ENCODE measurements at regions not wholly inside any gene's neighbourhood (a gene's known extent, or its start where the extent isn't known, plus 50 kb on each side); places are given as distances from the start of the nearest gene placed in this dataset.
"Not testable (repeated sequence)": the region's sequence is repeated elsewhere in the genome, so short reads cannot be mapped to it uniquely, and the experiment has no call there.

DNA sequence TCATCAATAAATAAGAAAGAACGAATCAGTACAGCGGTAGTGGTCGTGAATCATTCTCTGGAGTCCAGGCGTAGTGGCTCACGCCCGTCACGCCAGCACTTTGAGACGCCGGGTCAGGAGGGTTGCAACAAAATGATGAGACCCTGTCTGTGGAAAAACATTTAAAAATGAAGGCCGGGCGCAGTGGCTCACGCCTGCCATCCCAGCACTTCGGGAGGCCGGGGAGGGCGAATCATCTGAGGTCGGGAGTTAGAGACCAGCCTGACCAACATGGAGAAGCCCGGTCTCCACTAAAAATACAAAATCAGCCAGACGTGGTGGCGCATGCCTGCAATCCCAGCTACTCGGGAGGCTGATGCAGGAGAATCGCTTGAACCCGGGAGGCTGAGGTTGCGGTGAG lies 111.8 kb upstream of the ANKRD30BL start:
- not testable (repeated sequence) for DNase-seq

DNA sequence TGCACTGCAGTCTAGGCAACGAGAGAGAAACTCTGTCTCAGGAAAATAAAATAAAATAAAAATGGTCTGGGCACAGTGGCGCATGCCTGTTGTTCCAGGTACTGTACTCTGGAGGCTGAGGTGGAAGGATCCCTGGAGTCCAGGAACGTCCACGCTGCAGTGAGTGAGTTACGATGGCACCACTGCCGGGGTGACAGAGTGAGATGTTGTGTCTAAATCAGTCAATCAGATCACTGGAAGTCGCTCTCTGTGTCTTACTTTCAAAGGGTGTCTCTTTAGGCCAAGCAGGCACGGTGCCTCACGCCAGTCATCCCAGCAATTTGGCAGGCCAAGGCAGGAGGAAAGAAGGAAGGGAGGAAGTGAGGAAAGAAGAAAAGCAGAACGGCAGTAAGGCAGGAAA lies 112.2 kb upstream of the ANKRD30BL start:
- DNase-seq: no peak

DNA sequence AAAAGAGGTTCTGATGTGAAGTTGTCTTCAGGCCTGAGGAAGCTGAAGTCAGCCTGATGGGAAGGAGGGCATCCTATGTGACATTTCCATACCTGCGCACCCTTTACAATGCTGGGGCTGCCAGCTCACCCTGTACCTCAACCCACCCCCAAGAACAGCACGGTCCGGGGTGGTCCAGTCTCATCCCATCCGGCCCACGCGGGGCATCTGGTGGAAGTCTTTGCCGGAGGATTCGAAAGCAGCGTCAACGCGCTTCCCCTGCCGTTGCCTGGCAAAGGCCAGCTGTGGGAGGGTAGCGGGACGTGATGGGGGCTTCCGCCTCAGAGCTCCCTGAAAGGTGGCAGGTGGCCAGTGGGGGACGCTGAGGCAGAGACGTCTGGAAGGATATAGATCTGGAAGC lies 113.6 kb upstream of the ANKRD30BL start:
- DNase-seq: no peak

DNA sequence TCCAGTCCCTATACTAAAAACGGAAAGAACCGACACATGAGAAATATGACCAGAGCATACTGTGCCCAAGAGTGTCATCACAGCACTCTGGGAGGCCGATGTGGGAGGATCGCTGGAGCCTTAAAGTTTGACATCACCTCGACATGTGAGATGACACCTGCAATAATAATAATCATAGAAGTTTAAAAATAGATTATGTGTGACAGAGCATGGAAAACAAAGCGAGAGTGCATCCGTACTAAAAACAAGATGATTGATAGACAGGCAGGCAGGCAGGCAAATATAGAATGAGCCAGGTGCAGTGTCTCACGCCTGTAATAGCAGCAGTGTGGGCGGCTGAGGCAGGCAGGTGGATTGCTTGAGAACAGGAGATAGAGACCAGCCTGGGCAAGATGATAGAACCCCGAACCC lies 114.8 kb upstream of the ANKRD30BL start:
- no peak for DNase-seq

DNA sequence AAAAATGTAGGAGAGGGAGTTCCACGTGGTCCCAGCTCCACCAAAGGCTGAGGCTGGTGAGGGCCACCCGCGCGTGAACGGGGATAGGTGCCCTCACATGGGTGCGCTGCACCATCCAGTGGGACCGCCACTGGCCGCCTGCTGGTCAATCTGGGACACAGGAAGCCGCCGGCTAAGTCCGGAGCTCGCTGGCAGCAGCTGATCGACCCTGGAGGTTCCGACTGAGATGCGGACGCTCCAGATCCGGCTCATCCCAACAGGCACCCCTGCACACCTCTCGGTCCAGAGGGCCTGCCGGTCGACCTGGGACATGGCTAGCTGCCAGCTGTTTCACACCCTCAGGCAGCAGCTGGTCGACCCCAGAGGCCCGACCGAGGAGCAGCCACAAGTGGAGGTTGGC lies 116.5 kb upstream of the ANKRD30BL start:
- DNase-seq: no peak

DNA sequence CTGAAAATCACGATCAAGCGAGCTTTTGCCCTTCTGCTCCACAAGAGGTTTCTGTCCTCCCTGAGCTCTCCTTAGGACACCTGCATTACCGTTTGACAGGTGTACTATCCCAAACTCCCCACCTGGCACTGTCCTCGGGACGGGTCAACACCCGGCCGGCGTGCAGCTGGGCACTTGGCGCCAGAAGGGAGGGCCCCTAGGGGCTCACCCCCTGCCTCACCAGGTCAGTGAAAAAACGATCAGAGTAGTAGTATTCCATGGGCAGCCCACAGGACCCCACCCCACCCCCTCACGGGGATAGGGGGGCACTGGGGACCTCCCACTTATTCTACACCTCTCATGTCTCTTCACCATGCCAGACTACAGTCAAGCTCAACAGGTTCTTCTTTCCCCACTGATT lies 117.6 kb upstream of the ANKRD30BL start:
- no peak for DNase-seq

DNA sequence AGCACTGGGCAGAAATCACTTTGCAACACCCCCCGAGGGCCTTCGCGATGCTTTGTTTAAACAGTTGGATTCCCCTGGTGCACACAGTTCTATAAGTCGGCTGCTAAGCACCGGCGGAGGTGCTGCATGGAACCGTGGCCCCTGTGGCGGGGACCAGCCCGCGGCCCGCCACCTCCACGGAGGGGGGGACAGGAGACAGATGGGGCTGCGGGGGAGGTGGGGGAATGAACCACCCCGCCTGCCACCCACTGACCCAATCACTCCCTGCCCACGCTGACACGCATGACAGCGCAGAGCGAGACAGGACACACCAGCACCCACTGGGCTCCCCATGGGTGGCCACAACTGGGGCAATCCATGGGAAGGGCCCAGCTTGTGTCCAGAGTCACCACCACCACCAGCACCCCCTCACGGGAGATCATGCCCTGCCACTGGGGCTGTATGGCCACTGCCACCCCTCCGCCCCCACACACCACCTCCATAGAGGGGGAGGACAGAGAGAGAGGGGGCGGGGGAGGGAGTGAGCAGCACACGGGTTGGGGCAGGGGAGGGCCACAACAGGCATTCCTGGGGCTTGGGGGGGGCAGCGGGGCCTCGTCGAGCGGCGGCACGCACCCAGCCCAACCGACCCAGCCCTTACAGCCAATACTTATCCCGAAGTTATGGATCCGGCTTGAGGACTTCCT lies 118.3 kb upstream of the ANKRD30BL start:
- no peak for DNase-seq

DNA sequence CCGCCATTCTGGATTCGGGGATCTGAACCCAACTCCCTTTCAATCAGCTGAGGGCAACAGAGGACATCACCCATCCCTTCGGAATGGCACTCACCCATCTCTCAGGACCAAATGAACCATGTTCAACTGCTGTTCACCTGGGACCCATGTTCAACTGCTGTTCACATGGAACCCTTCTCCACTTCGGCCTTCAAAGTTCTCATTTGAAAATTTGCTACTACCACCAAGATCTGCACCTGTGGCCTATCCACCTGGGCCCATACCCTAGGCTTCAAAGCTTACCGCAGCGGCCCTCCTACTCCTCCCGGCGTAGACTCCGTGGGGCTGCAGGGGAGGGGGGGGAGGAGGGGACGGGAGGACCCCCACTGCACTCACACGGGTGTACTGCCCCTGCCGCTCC lies 119.2 kb upstream of the ANKRD30BL start:
- DNase-seq: no peak

DNA sequence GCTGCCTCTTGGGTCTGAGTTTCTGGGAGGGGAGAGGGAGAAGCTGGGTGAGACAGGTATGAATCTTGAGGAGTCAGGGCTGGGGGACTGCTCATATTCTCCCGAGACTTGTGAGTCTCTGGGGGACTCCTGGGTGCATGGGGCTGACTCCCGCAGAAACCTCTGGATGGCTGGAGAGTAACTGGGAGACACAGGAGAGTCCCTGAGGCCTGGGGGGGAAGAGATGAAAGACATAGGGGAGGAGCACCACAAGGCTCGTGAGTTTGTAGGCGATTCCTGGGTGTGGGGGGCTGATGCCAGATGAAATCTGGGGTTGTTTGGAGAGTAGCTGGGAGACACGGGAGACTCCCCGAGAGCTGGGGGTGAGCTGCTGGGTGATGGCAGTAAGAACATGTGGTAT lies 120.4 kb upstream of the ANKRD30BL start:
- DNase-seq: not testable (repeated sequence)

DNA sequence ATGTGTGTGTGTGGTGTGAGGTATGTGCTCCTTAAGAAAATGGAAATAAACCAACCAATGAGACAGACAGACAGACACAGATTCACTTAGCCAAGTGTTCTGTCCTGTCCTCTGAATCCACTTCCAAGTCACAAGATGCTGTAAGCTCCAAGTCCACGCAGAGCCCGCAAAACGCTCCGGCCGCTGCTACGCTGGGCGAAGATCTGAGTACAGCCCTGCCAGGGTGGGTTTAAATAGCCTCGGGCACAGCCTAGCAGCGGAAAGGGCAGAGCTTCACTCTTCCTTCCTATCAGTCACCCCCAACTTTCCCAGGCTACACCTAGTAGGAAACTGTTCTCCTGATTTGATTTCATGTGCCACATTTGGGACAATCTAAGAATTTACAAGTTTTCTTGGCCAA lies 121.2 kb upstream of the ANKRD30BL start:
- DNase-seq: no peak

DNA sequence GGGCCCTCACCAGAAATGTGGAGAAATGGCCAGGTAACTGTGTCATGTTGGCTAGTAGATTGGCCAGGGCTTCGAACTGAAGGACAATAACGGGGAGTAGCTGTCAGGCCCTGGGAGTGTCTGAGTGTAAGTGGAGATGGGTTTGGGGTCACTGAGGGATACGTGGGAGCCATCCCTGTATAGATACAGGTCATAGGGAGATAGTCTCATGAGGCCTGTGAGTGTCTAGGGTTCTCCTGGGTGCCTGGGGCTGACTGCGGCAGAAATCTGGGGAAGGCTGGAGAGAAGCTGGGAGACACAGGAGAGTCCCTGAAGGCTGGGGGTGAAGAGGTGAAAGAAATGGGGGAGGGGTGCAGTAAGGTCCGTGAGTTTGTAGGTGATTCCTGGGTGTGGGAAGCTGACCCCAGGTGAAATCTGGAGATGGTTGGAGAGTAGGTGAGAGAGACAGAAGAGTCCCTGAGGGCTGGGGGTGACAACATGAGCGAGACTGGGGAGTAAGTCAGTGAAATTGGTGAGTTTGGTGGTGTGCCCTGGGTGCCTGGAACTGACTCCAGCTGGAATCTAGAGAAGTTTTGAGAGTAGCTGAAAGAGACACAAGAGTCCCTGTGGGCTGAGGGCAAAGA lies 124.6 kb upstream of the ANKRD30BL start:
- DNase-seq: not testable (repeated sequence)

DNA sequence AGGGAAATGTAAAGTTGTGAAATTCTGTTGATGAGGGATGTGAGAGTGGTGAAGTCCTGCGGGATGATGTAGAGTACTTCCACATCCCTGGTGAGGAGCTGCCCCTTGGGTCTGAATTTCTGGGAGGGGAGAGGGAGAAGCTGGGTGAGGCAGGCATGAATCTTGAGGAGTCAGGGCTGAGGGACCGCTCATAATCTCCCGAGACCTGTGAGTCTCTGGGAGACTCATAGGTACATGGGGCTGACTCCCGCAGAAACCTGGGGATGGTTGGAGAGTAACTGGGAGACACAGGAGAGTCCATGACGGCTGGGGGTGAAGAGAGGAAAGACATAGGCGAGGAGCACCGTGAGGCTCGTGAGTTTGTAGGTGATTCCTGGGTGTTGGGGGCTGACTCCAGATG lies 126.2 kb upstream of the ANKRD30BL start:
- DNase-seq: not testable (repeated sequence)

DNA sequence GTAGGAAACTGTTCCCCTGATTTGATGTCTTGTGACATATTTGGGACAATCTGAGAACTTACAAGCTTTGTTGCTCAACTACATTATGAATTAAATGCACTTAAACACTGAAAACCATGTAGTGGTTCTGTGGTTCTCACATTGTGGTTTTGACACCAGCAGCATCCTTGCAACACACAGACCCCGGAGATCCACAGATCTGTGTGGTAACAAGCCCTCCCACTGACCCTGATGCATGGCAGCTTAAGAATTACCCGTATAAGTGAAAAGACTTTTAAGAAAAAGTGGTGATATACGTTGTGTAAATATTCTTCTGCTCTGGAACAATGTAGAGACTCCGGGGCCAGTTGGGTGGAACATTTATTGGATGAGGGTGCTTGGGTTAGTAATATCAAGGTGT lies 127.4 kb upstream of the ANKRD30BL start:
- DNase-seq: not testable (repeated sequence)

DNA sequence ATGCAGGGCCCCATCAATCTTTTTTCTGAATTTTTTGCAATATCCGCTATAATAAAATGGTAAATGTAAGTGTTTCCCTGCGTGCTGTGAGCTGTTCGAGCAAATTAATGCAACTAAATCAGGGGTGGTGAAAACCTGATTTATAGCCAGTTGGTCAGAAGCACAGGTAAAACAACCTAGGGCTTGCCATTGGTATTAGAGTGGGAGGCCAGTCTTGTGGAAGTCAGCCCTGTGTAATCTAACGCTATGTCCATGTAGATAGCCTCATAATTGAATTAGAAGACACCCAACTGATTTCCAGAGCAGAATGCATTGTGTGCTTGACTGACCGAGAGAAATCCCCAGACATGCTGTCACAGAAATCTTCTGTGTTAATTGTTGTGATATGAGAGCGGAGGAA lies 126.8 kb upstream of the GPR39 start:
- DNase-seq: not testable (repeated sequence)

DNA sequence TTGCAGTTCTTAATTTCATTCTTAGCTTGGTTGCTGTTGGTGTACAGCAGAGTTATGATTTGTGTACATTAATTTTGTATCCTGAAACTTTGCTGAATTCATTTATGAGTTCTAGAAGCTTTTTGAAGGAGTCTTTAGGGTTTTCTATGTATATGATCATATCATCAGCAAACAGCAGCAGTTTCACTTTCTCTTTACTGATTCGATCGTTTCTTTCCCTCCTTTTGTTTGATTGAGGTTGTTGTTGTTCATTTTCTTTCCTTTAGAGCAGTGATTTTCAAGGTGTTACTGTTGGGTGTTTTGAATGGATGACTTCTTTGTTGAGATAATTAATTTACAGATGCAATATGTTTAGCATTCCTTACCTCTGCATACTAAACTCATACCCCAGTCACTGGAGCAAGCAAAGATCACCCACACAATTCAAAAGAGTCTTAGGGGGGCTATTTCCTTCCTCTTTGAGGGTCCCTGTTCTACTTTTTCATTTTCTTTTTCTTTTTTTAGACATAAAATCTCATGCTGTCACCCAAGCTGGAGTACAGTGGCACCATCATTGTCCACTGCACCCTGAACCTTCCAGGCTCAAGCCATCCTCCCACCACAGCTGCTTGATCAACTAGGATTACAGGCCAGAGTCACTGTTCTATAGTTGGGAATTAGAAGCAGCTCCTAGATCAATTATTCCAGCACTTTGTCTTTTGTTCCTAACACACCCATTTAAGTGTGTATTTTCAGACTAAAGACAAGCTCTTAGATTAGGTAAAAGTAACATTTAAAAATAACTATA lies 115.8 kb upstream of the GPR39 start:
- not testable (repeated sequence) for DNase-seq

DNA sequence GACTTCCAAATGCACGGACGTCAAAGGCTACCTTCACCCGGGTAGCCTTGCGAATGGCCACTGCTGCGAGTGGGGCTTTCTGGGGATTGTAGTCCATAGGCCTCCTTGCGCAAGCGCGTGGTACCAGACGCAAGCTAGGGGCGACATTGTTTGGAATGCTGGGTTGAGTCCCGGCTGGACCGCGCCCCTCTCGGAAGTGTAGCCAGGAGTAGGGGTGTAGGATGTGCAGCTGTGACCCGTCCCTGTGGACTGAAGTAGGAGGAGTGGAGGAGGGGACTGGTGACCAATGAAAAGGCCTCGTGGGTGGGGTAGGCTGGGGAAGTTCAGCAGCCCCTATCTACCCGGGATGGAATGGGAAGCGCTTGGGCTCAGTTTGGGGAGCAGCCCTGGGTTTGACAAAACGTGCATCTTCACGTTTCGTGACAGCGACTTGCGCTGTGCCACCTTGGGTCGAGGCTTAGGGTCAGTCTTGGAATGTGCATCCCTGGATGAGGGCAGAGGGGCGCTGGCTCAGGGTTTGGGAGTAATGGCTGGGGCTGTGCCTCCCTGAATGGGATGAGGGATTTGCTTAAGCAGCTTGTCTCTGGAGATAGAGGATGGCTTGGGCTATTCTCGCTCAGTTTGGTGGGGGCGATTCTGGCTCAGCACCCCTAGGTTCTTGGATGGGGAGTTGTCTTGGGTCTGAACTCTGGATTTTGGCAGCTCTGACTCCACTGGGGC lies 111.8 kb upstream of the GPR39 start:
- not testable (repeated sequence) for DNase-seq

DNA sequence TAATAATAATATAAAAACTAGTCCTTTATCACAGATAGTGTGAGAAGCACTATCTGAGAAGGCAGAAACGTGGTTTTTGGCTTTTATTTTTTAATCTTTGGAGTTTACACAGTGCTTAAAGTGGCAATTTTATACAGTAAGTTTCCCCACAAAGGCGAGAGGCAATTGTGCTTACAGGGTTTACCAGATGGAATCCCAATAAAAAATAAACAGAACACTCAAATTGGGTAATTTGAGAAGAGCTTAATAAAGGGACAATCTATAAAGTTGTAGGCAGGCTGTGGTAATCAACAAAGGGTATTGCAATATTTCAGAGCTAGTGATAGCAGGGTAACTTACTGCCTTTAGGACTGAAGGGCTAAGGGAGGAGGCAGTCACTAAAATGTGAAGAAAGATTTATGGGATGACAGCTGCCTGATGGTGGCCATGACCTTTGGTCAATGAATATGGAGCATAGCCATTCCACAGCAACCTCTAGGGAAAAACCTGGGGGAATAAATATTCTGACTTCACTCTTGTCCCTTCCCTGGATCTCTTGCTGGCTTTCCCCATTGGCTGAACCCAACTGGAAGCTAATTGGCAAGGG lies 108.9 kb upstream of the GPR39 start:
- DNase-seq: not testable (repeated sequence)

DNA sequence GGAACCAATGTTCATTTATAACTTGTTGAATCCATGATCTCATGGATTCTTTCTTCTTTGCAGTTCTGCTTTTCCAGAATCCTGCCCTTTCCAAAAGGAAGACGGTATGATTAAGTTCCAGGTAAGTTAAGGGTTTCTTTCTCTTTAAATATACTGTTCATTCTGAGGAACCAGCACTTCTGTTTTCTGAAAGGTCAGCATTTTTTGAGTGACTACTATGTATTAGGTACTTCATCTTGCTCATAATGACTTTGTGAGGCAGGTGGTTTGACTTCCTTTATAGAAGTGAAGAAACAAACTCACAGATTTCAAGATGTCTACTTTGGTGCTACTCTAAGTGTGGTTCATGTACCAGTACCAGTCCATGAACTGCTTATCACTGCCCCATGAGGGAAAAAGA lies 107.4 kb upstream of the GPR39 start:
- DNase-seq: not testable (repeated sequence)

DNA sequence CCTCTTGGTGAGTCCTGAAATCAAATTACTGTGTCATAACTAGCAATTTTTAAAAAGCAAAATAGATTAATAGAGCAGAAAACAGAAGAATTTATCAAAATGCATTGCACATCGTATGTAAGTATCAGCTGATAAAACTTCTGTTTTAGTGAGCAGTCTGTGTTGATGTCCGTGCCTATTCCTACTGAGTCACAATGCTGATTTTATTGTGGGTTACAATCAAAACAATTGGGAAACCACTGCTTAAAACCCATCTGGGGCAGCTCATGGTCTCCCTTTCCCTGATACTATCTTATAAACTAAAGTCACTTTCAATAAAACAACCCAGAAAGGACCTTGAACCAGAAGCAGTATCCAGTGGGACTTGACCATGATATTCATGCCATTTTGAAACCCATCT lies 101.1 kb upstream of the GPR39 start:
- not testable (repeated sequence) for DNase-seq

DNA sequence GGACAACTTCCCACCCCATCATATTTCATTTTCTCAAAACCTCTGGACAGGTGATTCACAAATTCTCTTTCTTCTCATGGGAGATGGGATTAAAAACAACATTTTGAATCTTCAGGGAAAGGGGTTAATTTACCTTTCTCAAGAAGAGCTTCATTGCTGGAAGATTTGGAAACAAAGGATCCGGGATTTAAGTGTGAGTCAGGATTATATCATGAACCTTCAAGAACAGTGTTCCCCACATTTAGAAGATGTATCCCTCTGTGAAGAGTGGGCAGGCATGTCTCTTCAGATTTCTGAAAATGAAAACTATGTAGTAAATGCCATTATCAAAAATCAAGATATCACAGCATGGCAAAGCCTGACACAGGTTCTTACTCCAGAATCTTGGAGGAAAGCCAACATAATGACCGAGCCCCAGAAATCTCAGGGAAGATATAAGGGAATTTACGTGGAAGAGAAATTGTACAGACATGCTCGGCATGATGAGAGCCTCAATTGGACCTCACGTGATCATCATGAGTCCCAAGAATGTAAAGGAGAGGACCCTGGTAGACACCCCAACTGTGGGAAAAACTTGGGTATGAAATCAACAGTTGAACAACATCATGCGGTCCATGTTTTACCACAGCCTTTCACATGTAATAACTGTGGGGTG lies 99.5 kb upstream of the GPR39 start:
- not testable (repeated sequence) for DNase-seq

DNA sequence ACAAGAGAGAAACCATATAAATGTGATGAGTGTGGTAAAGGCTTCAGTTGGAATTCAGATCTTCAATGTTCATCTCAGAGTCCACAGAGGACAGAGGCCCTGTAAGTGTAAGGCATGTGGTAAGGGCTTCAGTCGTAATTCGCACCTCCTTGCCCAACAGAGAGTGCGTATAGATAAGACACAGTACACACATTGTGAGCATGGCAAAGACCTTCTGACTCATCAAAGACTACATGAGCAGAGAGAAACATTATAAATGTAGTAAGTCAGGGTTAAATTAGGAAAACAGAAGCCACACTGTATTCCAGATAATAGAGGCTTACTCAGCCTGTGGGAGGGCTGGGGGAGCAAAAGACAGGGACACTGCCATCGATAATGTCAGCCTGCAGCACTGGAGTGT lies 98.1 kb upstream of the GPR39 start:
- not testable (repeated sequence) for DNase-seq

DNA sequence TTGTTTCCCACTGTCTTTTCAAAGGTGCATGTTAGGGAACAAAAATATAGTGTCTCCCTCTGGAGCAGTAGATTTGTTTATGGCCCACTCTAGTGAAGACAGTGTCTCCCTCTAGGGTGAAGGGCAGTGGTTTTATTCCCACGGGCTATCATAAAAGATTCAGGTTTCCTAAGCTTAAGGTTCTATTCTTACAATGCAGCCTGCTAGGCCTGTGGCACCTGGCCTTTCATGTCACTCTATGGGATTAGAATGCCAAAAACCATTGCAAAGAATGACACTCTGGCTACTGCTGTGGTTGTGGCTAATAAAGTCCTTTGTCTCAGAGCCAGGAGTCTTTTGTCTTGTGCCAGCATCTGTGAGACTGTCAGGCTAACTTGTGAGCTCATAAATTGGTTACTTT lies 92.6 kb upstream of the GPR39 start:
- not testable (repeated sequence) for DNase-seq

Measured in NCI-H2171 treated with DMSO at 0.1 percent for 48 hours (cell line).